ENCODE measurements at regions not wholly inside any gene's neighbourhood (a gene's known extent, or its start where the extent isn't known, plus 50 kb on each side); places are given as distances from the start of the nearest gene placed in this dataset.
A peak's percentile ranks its signal among the peaks of the same experiment; 100 is the strongest.

- TF ChIP-seq CTCF (conservative IDR thresholded peaks at IDR 0.05) (no peak), ZFX (IDR thresholded peaks at IDR 0.05) (no peak)
Measured at GRCh38 chr13:39803156-39803555, 147.7 kb downstream of the COG6 start.

GRCh38 chr13:39803851-39804250, 148.4 kb downstream of the COG6 start:
- H3K27ac ChIP-seq: no peak overlapping the region
- TF ChIP-seq ZFX (IDR thresholded peaks at IDR 0.05) (no peak), CTCF (conservative IDR thresholded peaks at IDR 0.05) (no peak)

More at GRCh38 chr13:39803156-39803555, 147.7 kb downstream of the COG6 start:
- no peak overlapping the region for H3K27ac ChIP-seq

- TF ChIP-seq CTCF (conservative IDR thresholded peaks at IDR 0.05) (no peak), ZFX (IDR thresholded peaks at IDR 0.05) (no peak)
- H3K27ac ChIP-seq: no peak overlapping the region
Measured at GRCh38 chr13:39804332-39805210, 149.1 kb downstream of the COG6 start.

GRCh38 chr13:39809466-39809865, 154.0 kb downstream of the COG6 start:
- TF ChIP-seq CTCF (conservative IDR thresholded peaks at IDR 0.05) (no peak), ZFX (IDR thresholded peaks at IDR 0.05) (no peak)

GRCh38 chr13:39810091-39810877, 154.8 kb downstream of the COG6 start:
- TF ChIP-seq CTCF (conservative IDR thresholded peaks at IDR 0.05): peak; percentile 11; the same call in 1 of the 2 replicates
- TF ChIP-seq ZFX (IDR thresholded peaks at IDR 0.05): no peak
- no peak overlapping the region for H3K27ac ChIP-seq

More at GRCh38 chr13:39809466-39809865, 154.0 kb downstream of the COG6 start:
- no peak overlapping the region for H3K27ac ChIP-seq

GRCh38 chr13:39811051-39811450, 155.6 kb downstream of the COG6 start:
- TF ChIP-seq CTCF (conservative IDR thresholded peaks at IDR 0.05) (no peak), ZFX (IDR thresholded peaks at IDR 0.05) (no peak)
- H3K27ac ChIP-seq: no peak overlapping the region

- no peak for TF ChIP-seq ZFX (IDR thresholded peaks at IDR 0.05)
- no peak; the same call in 1 of the 2 replicates for TF ChIP-seq CTCF (conservative IDR thresholded peaks at IDR 0.05)
- H3K27ac ChIP-seq: no peak overlapping the region
Measured at GRCh38 chr13:39811696-39812095, 156.2 kb downstream of the COG6 start.

All from C4-2B (cell line).